NCI-H2227 treated with DMSO at 0.1 percent for 48 hours (cell line): ENCODE measurements at regions not wholly inside any gene's neighbourhood (a gene's known extent, or its start where the extent isn't known, plus 50 kb on each side); places are given as distances from the start of the nearest gene placed in this dataset.
"Not testable (repeated sequence)": the region's sequence is repeated elsewhere in the genome, so short reads cannot be mapped to it uniquely, and the experiment has no call there.

Source experiments
- DNase-seq: peaks from one replicate; lab custom pipeline; 2025; lab: John Stamatoyannopoulos, UW

DNA sequence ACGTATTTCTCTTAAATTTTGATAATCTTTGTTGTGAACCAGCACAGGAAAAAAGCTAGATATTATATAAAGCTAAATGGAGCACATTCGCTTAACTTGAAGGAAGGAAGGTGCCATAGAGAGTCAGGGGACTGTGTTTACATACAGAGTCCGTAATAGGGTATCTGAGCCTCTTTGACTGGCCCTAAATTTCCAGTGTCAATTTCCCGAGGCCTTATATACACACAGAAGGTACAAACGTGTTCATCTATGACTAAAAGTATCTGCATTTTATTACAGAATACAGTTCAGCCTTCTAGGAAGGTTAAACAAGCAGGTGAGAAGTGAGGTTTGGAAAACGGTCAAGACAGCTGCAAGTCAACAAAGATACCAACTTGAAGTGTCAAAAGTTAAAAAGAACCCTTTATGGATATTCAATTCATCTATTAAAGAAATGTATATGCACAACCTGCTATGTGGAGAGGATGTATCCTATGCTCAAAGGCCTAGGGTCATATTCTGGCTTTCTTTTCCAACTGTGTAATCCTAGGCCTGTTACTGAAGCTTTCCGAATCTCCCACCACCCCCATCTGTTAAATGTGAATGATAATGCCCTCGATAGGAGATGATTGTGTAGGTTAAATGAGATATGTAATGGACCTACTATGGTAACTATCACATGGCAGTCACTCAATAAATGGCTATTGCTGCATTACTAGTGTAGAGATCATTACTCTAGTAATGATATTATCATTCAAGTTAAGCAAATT, 263.7 kb upstream of the MAF start:
- DNase-seq, result no peak

DNA sequence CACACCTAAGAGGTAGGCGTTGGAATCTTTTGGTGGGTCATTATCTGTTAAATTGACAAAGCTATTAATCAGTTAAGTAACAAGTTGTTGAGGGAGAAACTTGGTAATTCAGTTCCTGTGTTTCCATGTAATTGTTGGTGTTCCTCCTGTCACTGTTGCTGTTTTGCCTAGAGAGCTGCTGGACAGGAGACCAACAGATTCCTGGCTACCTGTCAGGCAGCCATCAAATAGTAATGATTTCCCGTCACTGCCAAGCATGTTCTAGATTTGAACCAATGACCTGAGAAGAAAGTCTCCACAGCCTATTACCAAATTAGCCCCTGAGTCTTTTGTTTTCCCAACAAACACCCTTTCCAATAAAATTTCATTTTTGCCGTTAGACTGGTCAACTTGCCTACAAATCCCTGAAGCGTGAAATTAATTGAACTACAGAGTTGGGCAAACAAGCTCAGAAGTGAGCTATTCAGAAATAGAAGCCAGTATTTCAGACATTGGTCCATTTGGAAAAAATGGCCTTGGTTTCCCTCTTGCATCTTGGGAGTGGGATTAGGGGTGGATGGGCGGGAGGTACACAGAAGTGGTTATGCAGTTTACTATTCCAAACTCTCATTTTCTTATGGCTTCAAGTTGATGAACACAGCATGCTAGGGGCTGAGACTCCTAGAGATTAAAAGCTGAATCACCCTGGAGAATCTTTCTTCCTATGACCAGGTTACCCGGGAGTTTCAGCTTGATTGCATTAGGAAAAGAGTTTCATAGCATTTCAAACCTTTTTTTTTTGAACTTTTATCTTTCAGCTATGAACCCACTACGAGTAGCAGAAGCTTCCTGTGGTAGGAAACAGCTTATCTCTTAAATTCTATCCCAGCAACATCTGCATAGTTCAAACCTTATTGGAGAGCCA, 262.8 kb upstream of the MAF start:
- no peak for DNase-seq

DNA sequence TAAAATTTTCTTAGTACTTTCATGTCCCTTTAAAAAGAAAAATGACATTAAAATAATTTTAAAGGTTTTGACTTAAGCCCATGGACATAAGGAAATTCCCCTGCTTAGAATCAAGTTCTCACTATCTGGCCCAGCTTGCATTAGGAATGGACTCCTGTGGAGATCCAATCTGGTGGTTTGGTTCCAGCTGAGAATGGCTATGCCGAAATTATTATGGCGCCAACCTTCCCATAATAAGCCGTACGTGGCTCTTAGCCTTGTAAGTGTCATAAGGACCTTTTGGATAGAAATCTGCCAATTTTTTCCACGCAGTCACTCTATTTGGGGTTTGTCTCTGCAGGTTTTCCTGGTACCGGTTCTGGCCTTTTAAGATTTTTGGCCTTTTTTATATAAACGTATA, 262.1 kb upstream of the MAF start:
- DNase-seq, result no peak

DNA sequence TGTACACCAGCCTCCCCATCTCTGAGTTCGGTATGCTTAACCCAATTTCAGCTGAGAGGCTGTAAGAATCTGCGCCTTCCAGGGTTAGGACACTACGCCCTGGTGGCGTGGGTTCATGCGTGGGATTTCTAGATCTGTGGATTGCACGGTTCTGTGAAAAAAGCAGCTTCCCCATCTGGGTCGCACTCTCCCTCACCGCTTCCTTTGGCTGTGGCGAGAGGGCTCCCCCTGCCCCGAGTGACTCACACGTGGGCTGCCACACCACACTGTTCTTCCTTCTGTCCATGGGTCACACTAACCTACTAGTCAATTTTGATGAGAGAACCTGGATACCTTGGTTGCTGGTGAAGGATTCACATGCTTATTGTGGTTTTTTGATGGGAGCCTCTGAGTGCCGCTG, 256.0 kb upstream of the MAF start:
- no peak for DNase-seq

DNA sequence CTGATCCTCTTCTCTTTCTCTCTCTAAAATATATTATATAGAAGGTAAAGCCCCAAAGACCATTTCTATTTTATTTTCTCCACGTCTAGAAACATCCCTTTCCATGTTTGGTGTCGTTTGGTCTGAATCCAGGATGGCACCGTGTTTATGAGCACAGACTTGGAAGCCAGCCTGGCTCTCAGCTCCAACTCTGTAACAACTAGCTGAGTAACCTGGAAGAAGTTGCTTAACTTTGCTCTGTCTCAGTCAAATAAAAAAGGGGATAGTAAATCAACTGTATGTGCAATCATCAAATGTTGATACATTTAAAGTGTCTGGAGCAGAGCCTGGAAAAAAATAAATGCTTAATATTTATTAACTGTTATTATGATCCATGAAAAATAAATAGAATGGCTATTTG, 249.8 kb upstream of the MAF start:
- DNase-seq, result no peak

DNA sequence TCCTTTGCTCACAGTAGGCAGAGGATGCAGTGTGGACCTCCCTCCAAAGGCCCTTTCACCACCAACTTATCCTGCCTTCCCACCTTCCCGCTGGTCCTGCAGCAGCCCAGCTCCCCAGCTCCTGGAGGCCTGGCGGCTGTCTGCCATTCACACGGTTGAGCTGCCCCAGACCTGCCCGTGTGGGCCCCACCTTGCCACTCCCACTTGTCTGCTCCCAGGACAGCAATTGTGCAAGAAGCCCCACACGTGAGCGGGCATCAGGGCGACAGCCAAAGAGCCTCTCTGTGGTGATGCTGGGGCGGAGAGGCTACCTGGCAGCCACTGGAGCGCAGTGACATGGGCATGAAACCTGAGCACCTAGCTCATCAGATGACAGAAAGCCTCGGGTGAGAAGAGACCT, 248.6 kb upstream of the MAF start:
- DNase-seq, result no peak

DNA sequence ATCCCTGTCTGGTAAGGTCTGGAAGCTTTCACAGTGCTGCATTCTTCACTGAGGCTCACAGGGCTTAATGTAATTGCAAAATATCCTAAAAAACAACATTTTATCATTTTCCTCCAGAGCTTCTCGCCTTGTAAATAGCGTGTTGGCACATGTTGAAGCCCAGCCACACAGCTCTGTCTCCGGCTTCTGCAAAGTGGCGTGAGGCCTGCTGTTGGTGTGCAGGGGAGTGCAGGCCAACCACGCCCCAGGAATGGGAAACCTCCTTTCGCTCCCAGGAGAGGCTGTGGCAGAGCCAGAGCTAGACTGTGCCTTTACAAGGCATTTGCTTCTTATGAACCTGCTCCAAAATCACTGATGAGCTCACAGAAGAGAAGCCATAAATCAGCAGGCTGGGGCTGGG, 248.2 kb upstream of the MAF start:
- DNase-seq, result no peak

DNA sequence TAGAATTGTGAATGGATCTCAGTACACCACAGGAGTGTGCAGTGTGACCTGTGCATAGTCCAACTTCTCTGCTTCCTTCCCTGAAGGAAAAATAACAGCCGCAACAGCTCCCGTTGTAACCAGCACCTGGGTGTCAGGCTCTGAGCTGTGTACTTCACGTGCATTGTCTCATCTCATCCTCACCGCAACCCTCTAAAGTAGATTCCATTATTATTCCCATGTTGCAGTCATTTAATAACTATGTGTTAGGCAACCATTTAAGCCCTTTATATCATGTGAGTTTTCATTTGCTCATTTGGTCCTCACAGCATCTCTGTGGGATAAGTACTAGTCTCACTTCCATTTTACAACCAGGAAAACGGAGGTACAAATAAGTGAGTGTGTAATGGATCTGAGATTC, 247.0 kb upstream of the MAF start:
- DNase-seq, result no peak

DNA sequence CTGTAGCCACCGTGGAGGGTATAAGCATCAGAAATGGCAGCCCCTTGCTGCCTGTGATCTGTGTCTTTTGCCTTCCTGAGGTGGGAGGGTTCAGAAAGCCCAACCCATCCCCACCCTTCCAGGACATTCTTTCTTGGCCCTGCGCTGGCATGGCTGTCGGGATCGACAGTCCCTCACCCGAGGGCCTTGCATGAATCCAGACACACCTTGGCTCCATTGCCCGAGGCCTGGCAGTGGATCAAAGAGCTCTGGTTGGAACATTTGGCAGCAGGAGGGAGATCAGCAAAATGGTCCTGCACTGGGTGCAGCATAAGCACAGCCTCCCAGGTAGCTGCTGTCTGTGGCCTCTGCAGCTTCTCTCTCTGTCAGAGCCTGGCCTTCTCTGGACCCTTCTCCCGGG, 246.6 kb upstream of the MAF start:
- DNase-seq, result no peak

DNA sequence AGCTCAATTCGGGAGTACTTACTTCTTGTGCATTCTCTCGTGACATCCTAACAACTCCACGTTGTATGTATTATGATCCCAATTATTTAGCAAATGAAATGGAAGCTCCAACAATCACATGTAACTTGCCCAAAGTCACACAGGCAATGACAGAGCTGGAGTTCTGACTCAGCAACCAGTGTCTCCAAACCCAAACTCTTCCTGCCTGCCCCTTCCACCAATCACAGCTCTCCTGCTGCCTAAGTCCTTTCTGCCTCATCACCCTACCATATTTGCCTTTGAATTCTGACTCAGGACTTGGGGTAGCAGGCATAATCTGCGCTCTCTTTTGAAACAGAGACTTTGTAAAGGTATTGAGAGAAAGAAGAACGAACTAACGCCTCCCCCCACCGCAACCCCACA, 245.2 kb upstream of the MAF start:
- DNase-seq, result no peak

DNA sequence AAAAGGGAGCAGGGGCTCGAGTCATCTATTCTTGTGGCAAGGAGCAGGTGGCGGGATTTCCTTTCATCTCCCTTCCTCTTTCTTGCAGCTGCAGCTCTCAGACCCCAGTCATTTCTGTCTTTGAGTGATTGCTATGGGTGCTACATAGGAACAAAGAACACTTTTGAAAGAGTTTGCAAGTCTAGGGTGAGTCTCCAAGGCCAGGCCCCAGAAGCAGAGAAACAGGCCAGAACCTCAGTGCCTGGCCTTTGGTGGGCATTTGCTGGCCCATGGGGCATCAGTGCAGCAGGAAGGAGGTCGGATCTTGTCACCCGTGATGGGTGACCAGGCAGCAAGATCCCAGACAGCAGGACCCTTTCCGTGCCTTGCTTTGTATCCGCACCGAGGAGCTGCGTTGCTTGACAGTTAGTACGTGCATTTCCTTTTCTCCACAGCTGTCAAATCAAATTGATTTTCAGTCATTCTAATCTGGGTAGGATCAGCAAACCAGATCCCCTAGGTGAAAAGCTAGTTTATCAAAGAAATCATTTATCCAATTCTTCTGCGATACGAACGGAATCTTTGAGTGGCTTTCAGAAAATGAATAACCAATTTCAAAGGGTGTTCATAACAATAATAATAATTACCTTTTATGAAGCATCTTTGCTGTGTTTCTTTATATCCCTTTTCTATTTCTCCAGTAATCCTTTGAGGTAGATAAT, 244.6 kb upstream of the MAF start:
- DNase-seq, result no peak

DNA sequence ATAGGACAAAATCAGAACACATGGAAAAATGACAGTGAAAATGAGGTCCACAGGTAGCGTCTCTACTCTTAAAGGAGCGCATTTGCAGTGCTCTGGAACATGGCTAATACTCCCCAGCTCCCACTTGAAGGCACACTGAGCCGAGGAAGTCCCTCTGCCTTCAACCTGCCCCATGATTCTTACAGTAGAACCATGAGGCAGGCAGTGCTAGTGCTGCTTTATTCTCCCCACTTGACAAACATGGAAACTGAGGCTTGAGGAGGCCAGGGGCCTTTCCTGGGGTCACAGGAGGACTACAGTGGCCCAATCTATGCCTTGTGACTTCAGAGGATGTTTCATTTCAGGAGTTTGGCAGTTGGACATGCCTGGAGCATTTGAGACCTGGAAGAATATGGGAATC, 244.1 kb upstream of the MAF start:
- DNase-seq, result no peak

DNA sequence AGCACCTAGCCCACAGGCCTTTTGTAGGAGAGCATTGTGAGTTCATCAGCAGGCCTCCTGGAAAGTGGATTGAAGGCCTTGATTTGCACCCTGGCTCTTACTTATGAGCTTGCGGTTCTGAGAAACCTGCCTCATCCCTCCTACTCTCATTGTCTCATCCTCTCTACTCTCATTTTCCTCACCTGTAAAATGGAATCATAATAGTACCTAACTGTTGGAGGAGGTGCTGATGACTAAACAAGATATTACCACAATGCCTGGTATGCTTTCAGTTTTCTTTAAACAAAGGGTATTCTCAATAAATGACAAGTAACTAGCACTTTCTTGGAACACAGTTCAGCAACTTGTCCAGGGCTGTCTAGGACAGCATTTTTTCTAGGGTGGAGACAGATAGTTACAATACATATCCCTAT, 243.1 kb upstream of the MAF start:
- DNase-seq, result no peak

DNA sequence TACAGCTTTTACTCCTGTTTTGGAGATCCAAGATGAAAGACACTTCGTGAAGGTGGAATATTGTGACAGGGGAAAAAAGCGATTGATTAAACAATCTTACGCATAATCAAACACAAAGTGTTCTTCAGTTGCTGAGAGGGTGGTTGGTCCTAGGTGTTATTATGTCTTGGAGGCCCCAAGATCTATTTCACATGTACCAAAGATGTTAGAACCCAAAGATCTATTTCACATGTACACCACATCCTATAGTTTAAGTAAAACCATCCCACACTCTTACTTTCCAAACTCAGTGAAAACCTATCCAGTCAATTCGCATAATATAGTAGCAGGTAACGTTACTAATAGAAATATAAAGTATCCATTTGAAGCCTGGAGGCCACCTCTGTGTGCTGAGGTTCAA, 242.6 kb upstream of the MAF start:
- DNase-seq, result no peak

DNA sequence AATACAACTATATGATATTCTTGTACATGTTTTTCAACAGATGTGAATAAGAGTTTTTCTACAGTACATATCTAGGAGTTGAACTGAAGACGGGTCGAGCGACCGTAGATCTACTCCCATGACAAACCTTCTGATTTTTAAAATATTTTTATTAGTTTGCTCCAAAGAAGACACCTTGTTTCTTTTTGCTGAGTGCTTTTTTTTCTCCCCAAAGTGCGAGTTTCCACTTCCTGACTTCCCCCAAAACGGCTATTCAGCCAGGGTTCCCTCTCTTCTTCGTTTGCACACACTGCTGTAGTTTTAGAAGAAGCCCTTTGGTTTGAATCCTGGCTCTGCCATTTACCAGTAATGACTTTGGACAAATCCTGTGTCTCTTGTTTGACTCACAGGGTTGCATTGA, 241.7 kb upstream of the MAF start:
- no peak for DNase-seq

DNA sequence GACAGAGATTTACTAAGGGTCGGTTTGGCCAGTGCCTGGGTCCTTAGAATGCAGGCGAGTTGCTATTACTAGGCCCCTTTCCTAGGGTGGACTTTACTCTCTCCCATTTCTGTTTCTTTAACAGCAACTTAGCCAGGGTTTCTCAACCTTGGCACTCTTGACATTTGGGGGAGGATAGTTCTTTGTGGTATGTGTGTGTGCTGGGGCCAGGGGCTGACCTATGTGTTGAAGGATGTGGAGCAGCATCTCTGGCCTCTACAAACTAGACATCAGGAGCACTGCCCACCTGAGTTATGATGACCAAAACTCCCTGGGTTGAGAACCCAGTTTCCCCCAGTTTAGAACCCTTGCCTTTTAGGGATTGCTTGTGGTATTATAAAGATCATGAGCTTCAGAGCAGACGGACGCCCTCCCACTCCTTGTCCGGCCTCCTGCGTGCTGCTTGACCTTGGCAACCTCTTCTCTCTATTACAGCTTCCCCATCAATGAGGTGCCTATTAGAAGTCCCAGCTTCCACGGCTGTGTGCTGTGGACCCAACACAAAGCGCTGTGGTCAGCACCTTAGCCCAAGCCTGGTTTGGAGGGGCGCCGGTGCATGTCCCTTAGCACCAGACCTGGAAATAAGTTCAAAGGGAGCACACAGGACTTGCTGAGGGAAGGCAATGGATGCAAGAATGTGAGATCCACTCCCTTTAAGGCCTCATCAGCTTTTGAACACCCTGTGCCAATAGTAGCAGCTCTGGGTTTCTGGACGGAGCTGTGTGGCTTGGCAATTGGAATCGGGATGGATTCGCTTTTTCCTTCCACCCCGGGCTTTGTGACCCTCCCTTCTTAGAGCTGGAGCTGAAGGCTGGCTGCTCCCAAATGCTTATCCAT, 239.2 kb upstream of the MAF start:
- no peak for DNase-seq

DNA sequence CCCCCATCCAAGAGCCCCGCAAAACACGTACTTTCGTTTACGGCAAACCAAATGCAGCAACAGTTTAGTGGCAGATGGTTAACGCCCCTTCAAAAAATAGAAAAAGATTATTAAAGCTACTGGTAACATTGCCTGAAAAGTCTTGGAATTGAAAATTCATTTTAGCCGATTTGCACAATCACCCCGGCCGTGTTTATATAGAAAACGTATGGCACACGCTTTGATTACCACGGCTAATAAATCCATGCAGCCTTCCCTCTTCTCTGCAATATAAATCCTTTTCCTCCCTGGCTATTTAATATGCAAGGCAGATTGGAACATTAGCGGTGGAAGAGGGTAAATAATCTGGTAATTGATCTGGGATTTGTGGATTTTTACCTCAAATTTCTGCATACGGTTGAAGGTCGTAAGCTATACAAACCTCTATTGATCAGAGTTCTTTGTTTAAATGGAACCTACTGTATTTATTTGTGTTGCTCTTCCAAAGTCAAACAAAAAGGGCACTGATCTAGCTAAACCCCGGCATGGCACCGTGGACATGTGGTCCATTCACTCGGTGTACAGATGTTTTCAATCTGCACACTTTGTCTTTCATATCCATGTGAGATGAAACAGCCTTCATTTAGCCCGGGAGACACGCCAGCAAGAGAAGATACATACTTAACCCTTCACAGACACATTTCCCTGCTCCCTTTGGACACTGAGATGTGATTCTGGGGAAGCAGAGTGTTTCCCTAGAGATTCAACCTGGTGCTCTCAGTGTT, 238.1 kb upstream of the MAF start:
- no peak for DNase-seq

DNA sequence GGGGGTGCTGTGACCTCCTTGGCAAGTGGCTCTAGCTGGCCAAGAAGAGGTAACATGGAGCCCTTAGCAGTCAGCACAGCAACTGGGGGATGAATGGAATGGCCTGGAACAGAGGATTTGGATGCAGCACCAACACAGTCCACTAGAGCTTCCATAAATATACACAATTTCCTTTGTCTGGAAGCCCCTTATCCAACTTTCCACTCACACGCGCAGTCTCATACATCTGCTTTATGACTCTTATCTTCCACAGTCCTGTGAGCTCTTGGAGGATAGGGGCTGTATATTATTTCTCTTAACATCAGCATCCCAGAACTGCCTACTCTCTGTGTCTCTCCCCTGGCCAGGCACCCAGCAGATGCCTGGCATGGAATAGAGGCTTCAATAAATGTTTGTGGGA, 235.6 kb upstream of the MAF start:
- DNase-seq, result no peak

DNA sequence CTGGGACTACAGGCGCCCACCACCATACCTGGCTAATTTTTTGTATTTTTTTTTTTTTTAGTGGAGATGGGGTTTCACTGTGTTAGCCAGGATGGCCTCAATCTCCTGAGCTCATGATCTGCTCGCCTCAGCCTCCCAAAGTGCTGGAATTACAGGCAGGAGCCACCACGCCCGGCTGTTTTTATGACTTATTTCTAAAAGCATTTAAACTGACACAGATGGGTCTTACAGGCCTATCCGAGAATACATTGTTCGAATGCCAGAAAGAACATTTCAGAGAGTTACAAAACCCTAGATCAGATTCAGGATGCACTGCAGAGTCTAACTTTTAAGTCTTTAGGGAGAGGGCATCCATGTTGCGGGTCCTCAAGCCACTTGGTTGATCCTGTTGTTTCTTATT, 234.7 kb upstream of the MAF start:
- no peak for DNase-seq

DNA sequence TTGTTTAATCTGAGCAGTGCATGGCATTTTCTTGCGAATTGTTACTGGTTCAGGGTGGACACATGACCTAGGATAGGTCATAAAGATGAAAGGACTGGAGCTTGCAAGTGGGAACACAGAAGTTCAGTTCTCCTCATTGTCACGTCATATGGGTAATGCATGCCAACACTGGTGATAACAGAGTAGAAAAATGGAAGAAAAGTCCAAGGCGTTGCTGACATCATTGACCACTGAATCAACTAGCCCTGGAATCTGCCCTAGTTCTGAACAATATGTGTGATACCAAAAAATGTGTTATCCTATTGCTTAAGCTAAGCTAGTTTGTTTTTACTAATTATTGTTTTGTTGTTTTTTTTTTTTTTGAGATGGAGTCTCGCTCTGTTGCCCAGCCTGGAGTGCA, 234.2 kb upstream of the MAF start:
- no peak for DNase-seq

DNA sequence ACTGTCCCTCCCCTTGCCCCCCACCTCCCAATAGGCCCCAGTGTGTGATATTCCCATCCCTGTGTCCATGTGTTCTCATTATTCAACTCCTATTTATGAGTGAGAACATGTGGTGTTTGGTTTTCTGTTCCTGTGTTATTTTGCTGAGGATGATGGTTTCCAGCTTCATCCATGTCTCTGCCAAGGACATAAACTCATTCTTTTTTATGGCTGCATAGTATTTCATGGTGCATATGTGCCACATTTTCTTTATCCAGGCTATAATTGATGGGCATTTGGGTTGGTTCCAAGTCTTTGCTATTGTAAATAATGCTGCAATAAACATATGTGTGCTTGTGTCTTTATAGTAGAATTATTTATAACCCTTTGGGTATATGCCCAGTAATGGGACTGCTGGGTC, 233.5 kb upstream of the MAF start:
- DNase-seq, result not testable (repeated sequence)
